Neuron (in vitro differentiated cells): ENCODE measurements at regions not wholly inside any gene's neighbourhood (a gene's known extent, or its start where the extent isn't known, plus 50 kb on each side); places are given as distances from the start of the nearest gene placed in this dataset.
A peak's percentile ranks its signal among the peaks of the same experiment; 100 is the strongest.

Experiments used
- H2AFZ ChIP-seq: one replicate; pipeline ENCODE4 v1.6.1; 2013; ENCODE audit warnings: low read depth, mild to moderate bottlenecking, inconsistent platforms, low read length, moderate library complexity
- H3K27me3 ChIP-seq: one replicate; pipeline ENCODE4 v1.6.1; 2013; ENCODE audit warnings: low read length; ENCODE audit not compliant: insufficient read depth
- H3K36me3 ChIP-seq: one replicate; pipeline ENCODE4 v1.6.1; 2013; ENCODE audit warnings: low read length; ENCODE audit not compliant: insufficient read depth
- H3K4me1 ChIP-seq: one replicate; pipeline ENCODE4 v1.6.1; 2013; ENCODE audit warnings: low read length; ENCODE audit not compliant: insufficient read depth
- H3K4me3 ChIP-seq: 2 replicates; pipeline ENCODE4 v1.5.1; 2013; ENCODE audit warnings: mild to moderate bottlenecking, low read length, moderate library complexity
- H3K9me3 ChIP-seq: one replicate; pipeline ENCODE4 v1.6.1; 2013; ENCODE audit warnings: low read length

- Histone ChIP-seq H2AFZ (no peak overlapping the region), H3K9me3 (no peaks in the 10 kb centered on the region), H3K4me1 (no peaks in the 10 kb centered on the region), H3K36me3 (no peaks in the 10 kb centered on the region), H3K4me3 (no peak overlapping the region), H3K27me3 (no peaks in the 10 kb centered on the region)
Measured at GRCh38 chr11:116172851-116173250, 599.9 kb downstream of the BUD13 start.

GRCh38 chr11:116172156-116172555, 600.6 kb downstream of the BUD13 start:
- Histone ChIP-seq H3K4me3 (no peak overlapping the region), H2AFZ (no peak overlapping the region), H3K27me3 (no peaks in the 10 kb centered on the region)

GRCh38 chr11:116171271-116172140, 601.3 kb downstream of the BUD13 start:
- Histone ChIP-seq H3K4me1 (no peaks in the 10 kb centered on the region), H3K36me3 (no peaks in the 10 kb centered on the region), H3K4me3 (no peak overlapping the region), H2AFZ (no peak overlapping the region), H3K9me3 (no peaks in the 10 kb centered on the region), H3K27me3 (no peaks in the 10 kb centered on the region)

More at GRCh38 chr11:116172156-116172555, 600.6 kb downstream of the BUD13 start:
- Histone ChIP-seq H3K36me3 (no peaks in the 10 kb centered on the region), H3K4me1 (no peaks in the 10 kb centered on the region), H3K9me3 (no peaks in the 10 kb centered on the region)

- H2AFZ ChIP-seq: no peak overlapping the region
- no peaks in the 10 kb centered on the region for H3K36me3 ChIP-seq
- no peaks in the 10 kb centered on the region for H3K4me1 ChIP-seq
- H3K9me3 ChIP-seq: no peaks in the 10 kb centered on the region
- no peaks in the 10 kb centered on the region for H3K27me3 ChIP-seq
- H3K4me3 ChIP-seq: no peak overlapping the region
Measured at GRCh38 chr11:116170526-116171120, 602.2 kb downstream of the BUD13 start.

- H3K36me3 ChIP-seq: no peaks in the 10 kb centered on the region
- H2AFZ ChIP-seq: no peak overlapping the region
- H3K9me3 ChIP-seq: no peaks in the 10 kb centered on the region
- H3K4me3 ChIP-seq: no peak overlapping the region
- H3K27me3 ChIP-seq: no peaks in the 10 kb centered on the region
- H3K4me1 ChIP-seq: no peaks in the 10 kb centered on the region
Measured at GRCh38 chr11:116169776-116170175, 603.0 kb downstream of the BUD13 start.

GRCh38 chr11:116168459-116168787, 604.4 kb downstream of the BUD13 start:
- no peaks in the 10 kb centered on the region for H3K27me3 ChIP-seq

GRCh38 chr11:116167706-116168458, 604.9 kb downstream of the BUD13 start:
- Histone ChIP-seq H3K9me3 (no peaks in the 10 kb centered on the region), H3K4me3 (no peak overlapping the region), H3K27me3 (no peaks in the 10 kb centered on the region)

More at GRCh38 chr11:116168459-116168787, 604.4 kb downstream of the BUD13 start:
- no peaks in the 10 kb centered on the region for H3K36me3 ChIP-seq
- peaks cover under 1% of the 10 kb centered on the region for H3K4me1 ChIP-seq
- H3K4me3 ChIP-seq: no peak overlapping the region
- H2AFZ ChIP-seq: no peak overlapping the region
- H3K9me3 ChIP-seq: no peaks in the 10 kb centered on the region

GRCh38 chr11:116166573-116167465, 606.0 kb downstream of the BUD13 start:
- H2AFZ ChIP-seq: no peak overlapping the region
- H3K36me3 ChIP-seq: no peaks in the 10 kb centered on the region
- no peak overlapping the region for H3K4me3 ChIP-seq
- H3K27me3 ChIP-seq: no peaks in the 10 kb centered on the region
- peaks cover 16% of the 10 kb centered on the region for H3K4me1 ChIP-seq
- H3K9me3 ChIP-seq: no peaks in the 10 kb centered on the region

More at GRCh38 chr11:116167706-116168458, 604.9 kb downstream of the BUD13 start:
- Histone ChIP-seq H3K4me1 (peaks cover 6% of the 10 kb centered on the region), H2AFZ (no peak overlapping the region), H3K36me3 (no peaks in the 10 kb centered on the region)

GRCh38 chr11:116164843-116165242, 607.9 kb downstream of the BUD13 start:
- Histone ChIP-seq H3K4me1 (peaks cover 16% of the 10 kb centered on the region), H3K4me3 (no peak overlapping the region), H3K27me3 (no peaks in the 10 kb centered on the region), H2AFZ (no peak overlapping the region), H3K36me3 (no peaks in the 10 kb centered on the region), H3K9me3 (no peaks in the 10 kb centered on the region)

- Histone ChIP-seq H3K4me3 (peak overlapping the region; percentile 1), H3K27me3 (no peaks in the 10 kb centered on the region), H3K36me3 (no peaks in the 10 kb centered on the region), H3K4me1 (peaks cover 23% of the 10 kb centered on the region), H3K9me3 (no peaks in the 10 kb centered on the region), H2AFZ (no peak overlapping the region)
Measured at GRCh38 chr11:116162886-116163230, 609.9 kb downstream of the BUD13 start.

- Histone ChIP-seq H3K9me3 (no peaks in the 10 kb centered on the region), H3K4me1 (peaks cover 23% of the 10 kb centered on the region), H3K4me3 (peak overlapping the region; percentile 1), H2AFZ (no peak overlapping the region), H3K27me3 (no peaks in the 10 kb centered on the region), H3K36me3 (no peaks in the 10 kb centered on the region)
Measured at GRCh38 chr11:116162086-116162885, 610.5 kb downstream of the BUD13 start.

GRCh38 chr11:116148645-116149044, 624.1 kb downstream of the BUD13 start:
- Histone ChIP-seq H3K4me1 (no peaks in the 10 kb centered on the region), H3K27me3 (no peaks in the 10 kb centered on the region), H3K4me3 (no peak overlapping the region), H3K9me3 (no peaks in the 10 kb centered on the region), H2AFZ (no peak overlapping the region), H3K36me3 (no peaks in the 10 kb centered on the region)
